Nucleus accumbens (tissue), 56 donors: ENCODE measurements at regions not wholly inside any gene's neighbourhood (a gene's known extent, or its start where the extent isn't known, plus 50 kb on each side); places are given as distances from the start of the nearest gene placed in this dataset.
"Not testable (repeated sequence)": the region's sequence is repeated elsewhere in the genome, so short reads cannot be mapped to it uniquely, and the experiment has no call there.

ENCODE experiments used
- DNase-seq, 56 donors: peaks; one replicate each; lab custom pipeline; 2025; lab: John Stamatoyannopoulos, UW

DNA sequence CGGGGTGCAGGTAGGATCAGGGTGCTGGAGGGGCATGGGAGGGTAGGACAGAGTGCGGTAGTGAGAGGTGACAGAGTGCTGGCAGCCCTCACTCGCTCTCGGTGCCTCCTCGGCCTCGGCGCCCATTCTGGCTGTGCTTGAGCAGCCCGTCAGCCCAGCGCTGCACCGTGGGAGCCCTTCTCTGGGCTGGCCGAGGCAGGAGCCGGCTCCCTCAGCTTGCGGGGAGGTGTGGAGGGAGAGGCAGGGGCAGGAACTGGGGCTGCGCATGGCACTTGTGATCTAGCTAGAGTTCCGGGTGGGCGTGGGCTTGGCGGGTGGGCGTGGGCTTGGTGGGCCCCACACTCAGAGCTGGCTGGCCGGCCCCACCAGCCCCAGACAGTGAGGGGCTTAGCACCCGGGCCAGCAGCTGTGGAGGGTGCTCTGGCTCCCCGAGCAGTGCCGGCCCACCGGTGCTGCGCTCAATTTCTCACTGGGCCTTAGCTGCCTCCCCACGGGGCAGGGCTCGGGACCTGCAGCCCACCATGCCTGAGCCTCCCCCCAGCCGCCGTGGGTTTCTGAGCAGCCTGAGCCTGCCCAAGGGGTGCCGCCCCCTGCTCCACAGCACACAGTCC, 112.8 kb upstream of the DUSP22 start:
- DNase-seq: no peak

- not testable (repeated sequence) for DNase-seq
Observed at GRCh38 chr6:180091-180694, 112.1 kb upstream of the DUSP22 start.

DNA sequence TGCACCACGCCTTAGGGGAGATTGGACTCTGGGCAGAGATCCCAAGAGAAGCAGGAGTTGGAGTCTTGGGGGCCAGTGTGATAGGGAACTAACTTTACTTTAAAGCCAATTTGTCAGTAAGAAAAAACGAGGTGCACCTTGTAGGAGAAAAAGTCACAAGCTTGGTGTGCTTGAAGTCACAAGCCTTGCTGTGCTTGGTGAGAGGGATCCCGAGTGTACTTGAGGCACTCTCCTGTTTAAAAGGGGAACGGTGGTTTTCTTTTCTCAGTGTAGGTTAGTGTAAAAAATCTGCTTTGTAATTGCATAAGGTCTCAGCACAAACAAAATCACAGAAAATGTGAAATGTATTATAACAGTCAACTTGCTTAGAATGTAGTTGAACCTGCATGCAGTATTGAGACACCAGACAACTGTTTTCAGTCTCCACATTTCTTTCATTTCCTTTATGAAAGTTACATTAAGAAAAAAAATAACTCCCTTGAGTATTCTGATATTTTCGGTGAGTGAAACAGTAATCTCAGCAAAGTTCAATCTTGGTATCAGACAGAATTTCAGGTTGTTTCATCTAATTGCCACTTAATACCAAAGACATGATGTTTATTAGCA, 111.1 kb upstream of the DUSP22 start:
- no peak for DNase-seq

DNA sequence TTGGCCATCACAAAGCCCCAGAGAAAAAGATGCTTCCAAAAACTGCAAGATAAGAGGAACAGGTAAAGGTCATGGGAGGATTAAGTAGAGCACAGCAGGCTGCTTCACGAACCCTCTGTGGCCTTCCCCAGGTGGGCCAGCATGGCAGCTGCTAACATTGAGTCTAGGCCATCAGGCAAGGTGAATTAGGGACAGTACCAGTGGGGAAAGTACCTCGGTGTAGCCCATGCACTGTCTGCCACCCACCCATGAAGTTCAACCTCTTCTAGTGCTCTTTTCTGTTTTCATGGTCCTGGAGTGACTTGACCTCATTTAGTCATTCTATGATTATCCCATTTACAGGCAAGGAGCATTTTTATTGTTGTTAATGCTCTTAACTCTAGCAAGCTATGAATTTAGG, 108.6 kb upstream of the DUSP22 start:
- no peak for DNase-seq

DNA sequence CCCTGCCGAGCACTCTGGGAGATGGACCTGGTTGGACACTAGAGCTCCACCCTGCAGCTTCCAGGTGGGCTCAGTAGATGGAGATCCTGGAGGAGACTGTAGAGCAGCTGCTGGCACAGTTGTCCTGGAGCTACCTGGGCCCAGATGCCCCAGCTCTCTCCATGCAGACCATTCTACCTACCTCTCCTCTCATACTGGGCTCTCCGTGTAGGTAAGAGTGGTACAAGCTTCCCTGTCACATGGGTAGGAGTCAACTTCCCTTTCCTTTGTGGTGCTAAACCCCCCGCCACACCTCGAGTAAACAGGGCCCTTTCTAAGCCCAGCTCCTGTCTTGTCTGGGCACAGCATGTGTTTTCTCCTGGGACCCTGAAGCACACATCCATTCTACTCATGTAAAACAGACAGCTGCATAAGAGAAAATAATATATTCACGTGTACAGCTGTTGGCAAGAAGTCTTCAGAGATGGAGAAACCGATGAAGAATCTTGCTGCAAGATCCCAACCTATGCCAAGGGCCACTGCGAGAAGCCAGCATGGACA, 108.1 kb upstream of the DUSP22 start:
- no peak for DNase-seq

DNA sequence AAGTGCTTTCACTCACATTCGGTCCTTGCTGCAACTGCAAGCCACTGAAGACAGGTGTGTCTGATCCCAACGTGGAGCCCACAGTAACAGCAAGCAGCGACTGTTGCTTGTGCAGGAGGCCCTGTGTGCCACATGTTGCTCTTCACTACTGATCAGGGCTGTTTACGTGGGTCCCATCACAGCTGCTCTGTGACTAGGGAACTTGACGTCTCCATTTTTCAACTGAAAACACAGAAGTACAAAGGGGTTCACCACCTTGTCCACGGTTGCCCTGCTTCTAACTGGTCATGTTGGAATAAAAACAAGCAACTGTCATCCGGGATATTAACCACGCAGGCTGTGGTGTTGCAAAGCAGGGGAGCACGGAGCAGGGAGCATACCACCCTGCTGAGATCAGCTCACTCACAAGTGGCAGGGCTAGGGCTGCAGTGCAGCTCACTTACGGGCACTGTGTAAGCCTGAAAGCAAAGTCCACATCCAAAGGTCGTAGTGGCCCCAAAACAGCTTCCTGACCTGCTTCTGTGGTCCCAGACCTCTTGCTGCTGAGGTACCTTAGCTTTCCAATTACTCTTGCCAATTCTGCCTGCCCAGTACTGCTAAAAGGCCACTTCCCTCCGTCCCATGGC, 105.8 kb upstream of the DUSP22 start:
- DNase-seq: no peak

GRCh38 chr6:187210-187861, 105.0 kb upstream of the DUSP22 start:
- no peak for DNase-seq

DNA sequence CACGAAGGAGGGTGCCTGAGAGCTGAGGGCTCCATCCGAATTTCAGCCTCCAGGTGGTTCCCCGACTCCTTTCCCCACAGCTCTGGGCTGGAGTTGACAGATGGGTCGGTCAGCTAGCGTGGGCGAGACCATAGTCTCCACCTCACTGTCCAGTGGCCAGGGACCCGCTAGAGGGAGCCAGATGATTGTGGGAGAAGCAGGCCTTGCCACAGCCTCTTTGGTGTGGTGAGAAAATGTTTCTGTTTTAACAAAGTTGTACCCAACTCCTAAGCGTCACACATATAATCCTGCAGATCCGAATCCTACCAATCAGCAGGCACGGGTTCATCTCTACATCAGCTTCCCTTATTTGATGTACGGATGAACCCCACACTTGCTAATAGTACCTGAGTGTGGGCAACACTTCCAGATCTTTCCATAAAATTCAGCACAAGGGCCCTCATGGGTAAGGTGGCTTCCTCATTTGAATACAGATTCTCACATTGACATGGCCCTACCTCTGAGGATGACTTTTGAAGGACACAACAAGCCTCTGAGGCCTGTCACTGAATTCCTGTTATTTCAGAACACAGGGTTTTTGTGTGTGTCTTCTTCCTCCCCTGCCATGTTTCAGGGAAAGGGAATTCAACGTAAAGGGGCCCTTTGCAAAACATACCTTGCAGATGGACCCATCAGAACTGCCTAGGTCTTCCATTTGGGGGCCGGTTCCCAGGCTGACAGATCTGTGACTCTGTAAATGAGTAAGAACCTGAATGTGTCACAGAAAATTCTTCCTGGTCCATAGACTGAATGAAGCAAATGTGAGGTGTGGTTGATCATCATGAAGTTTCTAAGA, 103.2 kb upstream of the DUSP22 start:
- peak in 49 of 56 donors; percentile 4 to 79 (median 45) for DNase-seq

- DNase-seq: no peak
Observed at GRCh38 chr6:189676-190075, 102.6 kb upstream of the DUSP22 start.

- DNase-seq: no peak
Observed at GRCh38 chr6:190596-191395, 101.5 kb upstream of the DUSP22 start.

- DNase-seq: no peak
Observed at GRCh38 chr6:191487-192312, 100.6 kb upstream of the DUSP22 start.

DNA sequence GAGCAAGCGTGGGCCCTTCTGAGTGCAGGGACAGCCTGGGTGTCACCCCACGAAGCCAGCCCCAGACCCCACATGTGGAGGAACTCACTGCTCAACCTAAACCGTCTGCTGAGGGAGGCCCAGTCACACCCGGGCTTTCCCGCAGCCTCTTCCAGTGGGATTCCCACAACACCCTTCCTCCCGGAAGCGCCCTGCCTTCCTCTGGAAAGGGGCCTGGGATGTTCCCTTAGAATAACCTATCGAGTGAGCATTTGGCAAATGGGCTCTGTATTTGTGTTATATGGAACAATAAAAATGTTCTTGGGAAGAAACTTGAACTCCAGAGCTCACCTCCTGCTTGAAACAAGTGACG, 100.0 kb upstream of the DUSP22 start:
- no peak for DNase-seq

- no peak for DNase-seq
Observed at GRCh38 chr6:193180-193579, 99.1 kb upstream of the DUSP22 start.

GRCh38 chr6:193773-194310, 98.4 kb upstream of the DUSP22 start:
- no peak for DNase-seq

- no peak for DNase-seq
Observed at GRCh38 chr6:195861-196360, 96.4 kb upstream of the DUSP22 start.

DNA sequence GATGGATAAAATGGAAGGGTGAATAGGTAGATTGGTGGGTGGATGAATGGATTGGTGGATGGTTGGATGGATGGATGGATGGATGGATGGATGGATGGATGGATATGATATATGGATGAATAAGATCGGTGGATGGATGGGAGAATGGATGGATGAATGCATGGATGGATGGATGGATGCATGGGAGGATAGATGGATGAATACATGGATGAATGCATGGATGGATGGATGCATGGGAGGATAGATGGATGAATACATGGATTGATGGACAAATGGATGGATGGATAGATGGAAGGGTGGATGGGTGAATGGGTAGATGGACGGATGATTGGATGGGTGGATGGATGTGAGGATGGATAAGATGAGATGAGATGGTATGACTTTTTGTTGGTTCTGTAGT, 95.7 kb upstream of the DUSP22 start:
- DNase-seq: no peak

GRCh38 chr6:203661-204060, 88.6 kb upstream of the DUSP22 start:
- no peak for DNase-seq

GRCh38 chr6:206264-206663, 86.0 kb upstream of the DUSP22 start:
- no peak for DNase-seq
